ENCODE measurements at regions not wholly inside any gene's neighbourhood (a gene's known extent, or its start where the extent isn't known, plus 50 kb on each side); places are given as distances from the start of the nearest gene placed in this dataset.

DNA sequence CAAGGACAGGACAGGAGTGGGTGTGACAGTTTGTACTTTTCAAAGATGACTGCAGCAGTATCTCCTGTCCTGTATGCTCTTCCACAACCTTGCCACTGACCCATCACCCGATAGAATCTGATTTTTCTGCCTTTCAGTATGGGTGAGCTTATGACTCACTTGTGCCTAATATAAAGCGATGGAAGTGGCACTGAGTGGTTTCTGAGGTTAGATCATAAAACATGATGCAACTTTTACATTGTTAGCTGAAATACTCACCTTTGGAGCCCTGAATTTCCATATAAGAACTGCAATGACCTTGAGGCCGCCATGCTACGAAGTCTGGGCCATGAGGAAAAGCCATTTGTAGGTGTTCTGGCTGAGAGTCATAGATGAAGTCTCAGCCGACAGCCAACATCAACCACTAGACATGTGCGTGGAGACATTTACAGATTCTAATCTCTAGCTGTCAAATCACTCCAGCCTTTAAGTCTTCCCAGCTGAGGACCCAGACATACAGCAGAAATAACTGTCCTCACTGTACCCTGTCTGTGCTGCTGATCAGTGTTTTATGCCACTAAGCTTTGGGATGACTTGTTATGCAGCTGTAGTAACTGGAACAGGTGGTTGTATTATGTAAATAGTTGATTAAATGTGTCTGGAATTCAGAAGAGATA lies 105.9 kb upstream of the ARHGAP20 start (continued):
- TF ChIP-seq, protein P1, sequence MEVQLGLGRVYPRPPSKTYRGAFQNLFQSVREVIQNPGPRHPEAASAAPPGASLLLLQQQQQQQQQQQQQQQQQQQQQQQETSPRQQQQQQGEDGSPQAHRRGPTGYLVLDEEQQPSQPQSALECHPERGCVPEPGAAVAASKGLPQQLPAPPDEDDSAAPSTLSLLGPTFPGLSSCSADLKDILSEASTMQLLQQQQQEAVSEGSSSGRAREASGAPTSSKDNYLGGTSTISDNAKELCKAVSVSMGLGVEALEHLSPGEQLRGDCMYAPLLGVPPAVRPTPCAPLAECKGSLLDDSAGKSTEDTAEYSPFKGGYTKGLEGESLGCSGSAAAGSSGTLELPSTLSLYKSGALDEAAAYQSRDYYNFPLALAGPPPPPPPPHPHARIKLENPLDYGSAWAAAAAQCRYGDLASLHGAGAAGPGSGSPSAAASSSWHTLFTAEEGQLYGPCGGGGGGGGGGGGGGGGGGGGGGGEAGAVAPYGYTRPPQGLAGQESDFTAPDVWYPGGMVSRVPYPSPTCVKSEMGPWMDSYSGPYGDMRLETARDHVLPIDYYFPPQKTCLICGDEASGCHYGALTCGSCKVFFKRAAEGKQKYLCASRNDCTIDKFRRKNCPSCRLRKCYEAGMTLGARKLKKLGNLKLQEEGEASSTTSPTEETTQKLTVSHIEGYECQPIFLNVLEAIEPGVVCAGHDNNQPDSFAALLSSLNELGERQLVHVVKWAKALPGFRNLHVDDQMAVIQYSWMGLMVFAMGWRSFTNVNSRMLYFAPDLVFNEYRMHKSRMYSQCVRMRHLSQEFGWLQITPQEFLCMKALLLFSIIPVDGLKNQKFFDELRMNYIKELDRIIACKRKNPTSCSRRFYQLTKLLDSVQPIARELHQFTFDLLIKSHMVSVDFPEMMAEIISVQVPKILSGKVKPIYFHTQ (CRISPR knock-in tag; IDR thresholded peaks at IDR 0.05) = no peak
- TF ChIP-seq IRF2 (CRISPR knock-in tag; IDR thresholded peaks at IDR 0.05; ENCODE audit: borderline replicate concordance, low read depth) (no peak), NFYB (CRISPR knock-in tag; conservative IDR thresholded peaks at IDR 0.05; ENCODE audit: low read depth) (no peak), ZNF317 (CRISPR knock-in tag; IDR thresholded peaks at IDR 0.05; ENCODE audit: borderline replicate concordance, low read depth) (no peak)
- TF ChIP-seq, protein P2, sequence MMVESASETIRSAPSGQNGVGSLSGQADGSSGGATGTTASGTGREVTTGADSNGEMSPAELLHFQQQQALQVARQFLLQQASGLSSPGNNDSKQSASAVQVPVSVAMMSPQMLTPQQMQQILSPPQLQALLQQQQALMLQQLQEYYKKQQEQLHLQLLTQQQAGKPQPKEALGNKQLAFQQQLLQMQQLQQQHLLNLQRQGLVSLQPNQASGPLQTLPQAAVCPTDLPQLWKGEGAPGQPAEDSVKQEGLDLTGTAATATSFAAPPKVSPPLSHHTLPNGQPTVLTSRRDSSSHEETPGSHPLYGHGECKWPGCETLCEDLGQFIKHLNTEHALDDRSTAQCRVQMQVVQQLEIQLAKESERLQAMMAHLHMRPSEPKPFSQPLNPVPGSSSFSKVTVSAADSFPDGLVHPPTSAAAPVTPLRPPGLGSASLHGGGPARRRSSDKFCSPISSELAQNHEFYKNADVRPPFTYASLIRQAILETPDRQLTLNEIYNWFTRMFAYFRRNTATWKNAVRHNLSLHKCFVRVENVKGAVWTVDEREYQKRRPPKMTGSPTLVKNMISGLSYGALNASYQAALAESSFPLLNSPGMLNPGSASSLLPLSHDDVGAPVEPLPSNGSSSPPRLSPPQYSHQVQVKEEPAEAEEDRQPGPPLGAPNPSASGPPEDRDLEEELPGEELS (CRISPR knock-in tag; IDR thresholded peaks at IDR 0.05) = no peak
- TF ChIP-seq, protein P3, sequence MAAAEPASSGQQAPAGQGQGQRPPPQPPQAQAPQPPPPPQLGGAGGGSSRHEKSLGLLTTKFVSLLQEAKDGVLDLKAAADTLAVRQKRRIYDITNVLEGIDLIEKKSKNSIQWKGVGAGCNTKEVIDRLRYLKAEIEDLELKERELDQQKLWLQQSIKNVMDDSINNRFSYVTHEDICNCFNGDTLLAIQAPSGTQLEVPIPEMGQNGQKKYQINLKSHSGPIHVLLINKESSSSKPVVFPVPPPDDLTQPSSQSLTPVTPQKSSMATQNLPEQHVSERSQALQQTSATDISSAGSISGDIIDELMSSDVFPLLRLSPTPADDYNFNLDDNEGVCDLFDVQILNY (CRISPR knock-in tag; IDR thresholded peaks at IDR 0.05) = no peak

DNA sequence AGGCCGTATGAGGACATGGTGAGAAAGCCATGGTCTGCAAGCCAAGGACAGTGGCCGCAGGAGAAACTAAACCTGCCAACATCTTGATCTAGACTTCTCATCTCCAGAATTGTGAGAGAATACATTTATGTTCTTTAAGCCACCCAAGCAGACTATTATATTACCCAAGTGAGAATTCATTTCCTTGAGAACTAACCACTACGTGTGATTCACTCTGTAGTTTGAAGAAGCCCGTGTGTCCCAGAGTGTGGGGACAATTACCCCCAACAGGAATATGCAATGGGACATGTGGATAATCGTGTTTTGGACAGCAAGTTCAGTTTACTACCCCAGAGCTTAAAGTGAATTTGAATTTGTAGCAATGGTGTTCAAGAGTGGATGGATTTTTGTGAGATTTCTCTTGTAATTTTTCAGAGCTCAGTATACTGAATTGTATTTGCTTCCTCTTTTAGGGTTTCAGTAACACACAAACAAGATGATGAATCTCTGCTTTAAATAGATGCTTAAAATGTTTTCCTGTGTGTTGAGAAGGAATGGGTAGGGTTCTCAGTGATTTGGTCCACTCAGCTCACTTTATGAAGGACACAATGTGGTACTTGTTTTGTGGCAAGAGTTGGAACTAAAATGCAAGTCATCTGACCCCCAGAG lies 100.0 kb upstream of the ARHGAP20 start:
- no peak overlapping the region for H3K4me3 Mint-ChIP-seq
- no peak for DNase-seq (ENCODE audit: low spot score)
- H3K27ac Mint-ChIP-seq = no peak overlapping the region
- no peaks in the 10 kb centered on the region for H3K4me1 Mint-ChIP-seq
- ChIA-PET CTCF (no interaction called here), POLR2A (no interaction called here)
- peaks cover 3% of the 10 kb centered on the region; the same call in 1 of the 2 replicates for H3K36me3 Mint-ChIP-seq
- no peaks in the 10 kb centered on the region for H3K27me3 Mint-ChIP-seq (ENCODE audit: low read depth)
- no peak for ATAC-seq
- peaks cover 32% of the 10 kb centered on the region for H3K9me3 Mint-ChIP-seq
- TF ChIP-seq ZNF317 (CRISPR knock-in tag; IDR thresholded peaks at IDR 0.05; ENCODE audit: borderline replicate concordance, low read depth) = no peak
- TF ChIP-seq, protein P4, sequence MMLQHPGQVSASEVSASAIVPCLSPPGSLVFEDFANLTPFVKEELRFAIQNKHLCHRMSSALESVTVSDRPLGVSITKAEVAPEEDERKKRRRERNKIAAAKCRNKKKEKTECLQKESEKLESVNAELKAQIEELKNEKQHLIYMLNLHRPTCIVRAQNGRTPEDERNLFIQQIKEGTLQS (CRISPR knock-in tag; conservative IDR thresholded peaks at IDR 0.05) = no peak
- TF ChIP-seq FOXK1 (CRISPR knock-in tag; IDR thresholded peaks at IDR 0.05) = no peak
- TF ChIP-seq TP53 (CRISPR knock-in tag; IDR thresholded peaks at IDR 0.05) = no peak
- TF ChIP-seq, protein P5, sequence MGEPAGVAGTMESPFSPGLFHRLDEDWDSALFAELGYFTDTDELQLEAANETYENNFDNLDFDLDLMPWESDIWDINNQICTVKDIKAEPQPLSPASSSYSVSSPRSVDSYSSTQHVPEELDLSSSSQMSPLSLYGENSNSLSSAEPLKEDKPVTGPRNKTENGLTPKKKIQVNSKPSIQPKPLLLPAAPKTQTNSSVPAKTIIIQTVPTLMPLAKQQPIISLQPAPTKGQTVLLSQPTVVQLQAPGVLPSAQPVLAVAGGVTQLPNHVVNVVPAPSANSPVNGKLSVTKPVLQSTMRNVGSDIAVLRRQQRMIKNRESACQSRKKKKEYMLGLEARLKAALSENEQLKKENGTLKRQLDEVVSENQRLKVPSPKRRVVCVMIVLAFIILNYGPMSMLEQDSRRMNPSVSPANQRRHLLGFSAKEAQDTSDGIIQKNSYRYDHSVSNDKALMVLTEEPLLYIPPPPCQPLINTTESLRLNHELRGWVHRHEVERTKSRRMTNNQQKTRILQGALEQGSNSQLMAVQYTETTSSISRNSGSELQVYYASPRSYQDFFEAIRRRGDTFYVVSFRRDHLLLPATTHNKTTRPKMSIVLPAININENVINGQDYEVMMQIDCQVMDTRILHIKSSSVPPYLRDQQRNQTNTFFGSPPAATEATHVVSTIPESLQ (CRISPR knock-in tag; IDR thresholded peaks at IDR 0.05) = no peak
- TF ChIP-seq, protein P6, sequence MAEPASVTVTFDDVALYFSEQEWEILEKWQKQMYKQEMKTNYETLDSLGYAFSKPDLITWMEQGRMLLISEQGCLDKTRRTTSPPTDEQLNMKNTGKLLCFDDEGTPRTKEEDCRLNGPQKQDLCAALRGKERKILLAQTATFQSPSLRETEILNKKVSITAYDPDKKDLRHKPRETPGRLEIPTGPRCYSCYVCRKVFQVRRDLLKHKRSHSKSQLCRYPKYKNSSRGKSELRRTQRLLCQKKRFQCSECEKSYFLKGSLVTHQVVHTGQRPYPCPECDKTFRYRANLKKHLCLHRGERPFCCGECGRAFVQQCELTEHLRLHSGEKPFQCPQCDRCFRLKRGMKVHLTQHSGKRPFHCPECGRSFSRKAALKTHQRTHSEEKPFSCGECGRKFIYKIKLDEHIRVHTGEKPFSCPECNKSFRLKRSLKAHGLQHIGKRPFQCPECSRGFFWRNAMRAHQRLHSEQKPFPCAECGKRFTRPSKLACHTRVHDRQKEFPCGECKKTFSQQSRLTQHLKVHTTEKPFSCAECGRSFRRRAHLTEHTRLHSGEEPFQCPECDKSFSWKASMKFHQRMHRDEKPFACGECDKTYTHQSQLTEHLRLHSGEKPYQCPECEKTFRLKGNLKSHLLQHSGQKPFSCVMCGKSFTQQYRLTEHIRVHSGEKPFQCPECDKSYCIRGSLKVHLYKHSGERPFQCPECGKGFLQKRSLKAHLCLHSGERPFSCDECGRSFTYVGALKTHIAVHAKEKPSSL (CRISPR knock-in tag; conservative IDR thresholded peaks at IDR 0.05) = no peak
- TF ChIP-seq, protein P7, sequence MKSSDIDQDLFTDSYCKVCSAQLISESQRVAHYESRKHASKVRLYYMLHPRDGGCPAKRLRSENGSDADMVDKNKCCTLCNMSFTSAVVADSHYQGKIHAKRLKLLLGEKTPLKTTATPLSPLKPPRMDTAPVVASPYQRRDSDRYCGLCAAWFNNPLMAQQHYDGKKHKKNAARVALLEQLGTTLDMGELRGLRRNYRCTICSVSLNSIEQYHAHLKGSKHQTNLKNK (CRISPR knock-in tag; IDR thresholded peaks at IDR 0.05) = no peak
- TF ChIP-seq, protein P8, sequence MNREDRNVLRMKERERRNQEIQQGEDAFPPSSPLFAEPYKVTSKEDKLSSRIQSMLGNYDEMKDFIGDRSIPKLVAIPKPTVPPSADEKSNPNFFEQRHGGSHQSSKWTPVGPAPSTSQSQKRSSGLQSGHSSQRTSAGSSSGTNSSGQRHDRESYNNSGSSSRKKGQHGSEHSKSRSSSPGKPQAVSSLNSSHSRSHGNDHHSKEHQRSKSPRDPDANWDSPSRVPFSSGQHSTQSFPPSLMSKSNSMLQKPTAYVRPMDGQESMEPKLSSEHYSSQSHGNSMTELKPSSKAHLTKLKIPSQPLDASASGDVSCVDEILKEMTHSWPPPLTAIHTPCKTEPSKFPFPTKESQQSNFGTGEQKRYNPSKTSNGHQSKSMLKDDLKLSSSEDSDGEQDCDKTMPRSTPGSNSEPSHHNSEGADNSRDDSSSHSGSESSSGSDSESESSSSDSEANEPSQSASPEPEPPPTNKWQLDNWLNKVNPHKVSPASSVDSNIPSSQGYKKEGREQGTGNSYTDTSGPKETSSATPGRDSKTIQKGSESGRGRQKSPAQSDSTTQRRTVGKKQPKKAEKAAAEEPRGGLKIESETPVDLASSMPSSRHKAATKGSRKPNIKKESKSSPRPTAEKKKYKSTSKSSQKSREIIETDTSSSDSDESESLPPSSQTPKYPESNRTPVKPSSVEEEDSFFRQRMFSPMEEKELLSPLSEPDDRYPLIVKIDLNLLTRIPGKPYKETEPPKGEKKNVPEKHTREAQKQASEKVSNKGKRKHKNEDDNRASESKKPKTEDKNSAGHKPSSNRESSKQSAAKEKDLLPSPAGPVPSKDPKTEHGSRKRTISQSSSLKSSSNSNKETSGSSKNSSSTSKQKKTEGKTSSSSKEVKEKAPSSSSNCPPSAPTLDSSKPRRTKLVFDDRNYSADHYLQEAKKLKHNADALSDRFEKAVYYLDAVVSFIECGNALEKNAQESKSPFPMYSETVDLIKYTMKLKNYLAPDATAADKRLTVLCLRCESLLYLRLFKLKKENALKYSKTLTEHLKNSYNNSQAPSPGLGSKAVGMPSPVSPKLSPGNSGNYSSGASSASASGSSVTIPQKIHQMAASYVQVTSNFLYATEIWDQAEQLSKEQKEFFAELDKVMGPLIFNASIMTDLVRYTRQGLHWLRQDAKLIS (CRISPR knock-in tag; IDR thresholded peaks at IDR 0.05; ENCODE audit: borderline replicate concordance) = no peak
- TF ChIP-seq TEAD1 (CRISPR knock-in tag; IDR thresholded peaks at IDR 0.05) = no peak
- TF ChIP-seq, protein P1 (CRISPR knock-in tag; IDR thresholded peaks at IDR 0.05) = no peak
